Mesendoderm (in vitro differentiated cells): ENCODE measurements at regions not wholly inside any gene's neighbourhood (a gene's known extent, or its start where the extent isn't known, plus 50 kb on each side); places are given as distances from the start of the nearest gene placed in this dataset.
A peak's percentile ranks its signal among the peaks of the same experiment; 100 is the strongest.

Experiments used
- DNase-seq: peaks from one replicate; pipeline ENCODE4 v3.0.0; 2013
- H2AK5ac ChIP-seq: 2 replicates; pipeline ENCODE4 v1.6.1; 2013; ENCODE audit warnings: low read length, inconsistent platforms
- H2BK120ac ChIP-seq: 2 replicates; pipeline ENCODE4 v1.6.1; 2013; ENCODE audit warnings: low read depth, mild to moderate bottlenecking, low read length, moderate library complexity, mixed read lengths
- H2BK15ac ChIP-seq: replicated peaks from 2 replicates; pipeline ENCODE4 v1.6.1; 2013; ENCODE audit warnings: low read depth, mild to moderate bottlenecking, moderate library complexity
- H2BK5ac ChIP-seq: 2 replicates; pipeline ENCODE4 v1.6.1; 2013; ENCODE audit warnings: low read length, inconsistent platforms
- H3K18ac ChIP-seq: 2 replicates; pipeline ENCODE4 v1.6.1; 2013; ENCODE audit warnings: mild to moderate bottlenecking, low read length, mixed read lengths
- H3K23ac ChIP-seq: one replicate; pipeline ENCODE4 v1.6.1; 2013; ENCODE audit warnings: low read length
- H3K27ac ChIP-seq: 2 replicates; pipeline ENCODE4 v1.5.1; 2013; ENCODE audit warnings: low read depth, mild to moderate bottlenecking, inconsistent platforms, low read length, moderate library complexity
- H3K27me3 ChIP-seq: 2 replicates; pipeline ENCODE4 v1.6.1; 2013; ENCODE audit warnings: low read length, control low read depth, mild to moderate bottlenecking, inconsistent platforms; ENCODE audit not compliant: insufficient read depth, poor library complexity
- H3K36me3 ChIP-seq: 2 replicates; pipeline ENCODE4 v1.6.1; 2013; ENCODE audit warnings: low read length, inconsistent platforms; ENCODE audit not compliant: control insufficient read depth, insufficient read depth
- H3K4ac ChIP-seq: one replicate; pipeline ENCODE4 v1.6.1; 2013; ENCODE audit warnings: low read depth, mild to moderate bottlenecking, low read length, moderate library complexity
- H3K4me1 ChIP-seq: 2 replicates; pipeline ENCODE4 v1.6.1; 2013; ENCODE audit warnings: low read depth, low read length, inconsistent platforms; ENCODE audit not compliant: control insufficient read depth
- H3K4me2 ChIP-seq: 2 replicates; pipeline ENCODE4 v1.6.1; 2013; ENCODE audit warnings: low read length
- H3K4me3 ChIP-seq: 2 replicates; pipeline ENCODE4 v1.5.1; 2013; ENCODE audit warnings: mild to moderate bottlenecking, low read length
- H3K56ac ChIP-seq: one replicate; pipeline ENCODE4 v1.6.1; 2013; ENCODE audit warnings: low read length
- H3K79me1 ChIP-seq: 2 replicates; pipeline ENCODE4 v1.6.1; 2013; ENCODE audit warnings: low read length, inconsistent platforms
- H3K79me2 ChIP-seq: 2 replicates; pipeline ENCODE4 v1.6.1; 2013; ENCODE audit warnings: mild to moderate bottlenecking, low read length; ENCODE audit not compliant: control insufficient read depth, insufficient read depth
- H3K9ac ChIP-seq: 2 replicates; pipeline ENCODE4 v1.6.1; 2013; ENCODE audit warnings: low read length, inconsistent platforms
- H4K5ac ChIP-seq: one replicate; pipeline ENCODE4 v1.6.1; 2013; ENCODE audit warnings: low read length
- H4K8ac ChIP-seq: one replicate; pipeline ENCODE4 v1.6.1; 2013; ENCODE audit warnings: low read depth, mild to moderate bottlenecking, control low read depth, low read length, moderate library complexity
- WGBS: extraction: QIAGEN DNeasy Blood & Tissue Kit; methylation state at CpG from one replicate; pipeline ENCODE4 v1.1.7; 2013; ENCODE audit warnings: low lambda C conversion rate, missing lambda C conversion rate; ENCODE audit not compliant: insufficient coverage; ENCODE audit errors: extremely low coverage; 5-methylcytosine and 5-hydroxymethylcytosine counted together

DNA sequence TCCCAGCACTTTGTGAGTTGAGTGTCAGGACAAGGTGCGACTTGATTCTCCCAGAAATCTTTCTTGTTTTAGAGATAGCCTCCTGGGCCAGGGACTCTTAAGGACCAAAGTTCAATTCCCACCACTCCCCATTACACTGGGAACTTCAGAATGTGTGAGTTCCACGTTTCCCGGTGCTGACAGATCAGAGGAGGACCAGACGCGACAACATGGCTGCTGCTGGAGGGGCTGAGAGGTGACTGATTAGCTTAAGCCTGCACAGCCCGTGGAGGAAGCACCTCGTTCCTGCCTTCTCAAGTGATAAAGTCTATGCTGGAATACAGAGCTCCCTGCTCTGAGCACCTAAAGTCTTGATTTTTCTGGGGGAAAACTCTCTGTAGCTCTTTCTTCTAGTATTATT, 175.2 kb upstream of the FERMT1 start:
- no peak overlapping the region for H3K4me3 ChIP-seq
- H3K4ac ChIP-seq, result no peak overlapping the region
- no peak overlapping the region for H3K27ac ChIP-seq
- no peak overlapping the region for H3K56ac ChIP-seq
- H4K5ac ChIP-seq, result no peak overlapping the region
- H3K4me2 ChIP-seq, result no peak overlapping the region
- DNase-seq, result no peak
- H2BK15ac ChIP-seq, result no peak overlapping the region
- no peak overlapping the region for H2BK120ac ChIP-seq
- H2AK5ac ChIP-seq, result no peak overlapping the region
- H3K18ac ChIP-seq, result no peak overlapping the region
- no CpG with 5 or more reads among the region's 7 CpGs for WGBS
- no peaks in the 10 kb centered on the region for H3K79me1 ChIP-seq
- no peak overlapping the region for H3K23ac ChIP-seq
- no peak overlapping the region for H2BK5ac ChIP-seq
- H3K36me3 ChIP-seq, result no peaks in the 10 kb centered on the region
- no peaks in the 10 kb centered on the region for H3K27me3 ChIP-seq
- no peaks in the 10 kb centered on the region for H3K79me2 ChIP-seq
- no peak overlapping the region for H4K8ac ChIP-seq
- H3K9ac ChIP-seq, result no peak overlapping the region
- no peaks in the 10 kb centered on the region for H3K4me1 ChIP-seq

DNA sequence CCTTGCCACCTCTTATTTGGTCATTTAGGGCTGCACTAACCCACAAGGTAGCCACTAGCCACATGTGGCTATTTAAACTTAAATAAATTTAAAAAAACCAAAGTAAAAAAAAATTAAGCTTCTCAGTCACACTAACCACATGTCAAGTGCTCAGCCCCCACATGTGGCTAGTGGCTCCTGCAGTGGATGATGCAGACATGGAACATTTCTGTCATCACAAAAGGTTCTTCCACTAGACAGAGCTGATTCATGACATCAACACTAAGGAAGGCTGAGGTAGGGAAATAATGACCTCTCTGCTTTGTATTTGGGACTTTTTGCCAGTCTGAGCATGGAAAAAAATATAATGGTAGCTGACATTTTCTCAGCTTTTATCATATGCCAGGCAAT, 173.0 kb upstream of the FERMT1 start:
- Histone ChIP-seq H2BK5ac (no peak overlapping the region), H2BK15ac (no peak overlapping the region), H3K36me3 (no peaks in the 10 kb centered on the region), H3K4me3 (no peak overlapping the region), H2AK5ac (no peak overlapping the region), H3K27ac (no peak overlapping the region), H3K4me2 (no peak overlapping the region), H3K18ac (no peak overlapping the region), H3K79me1 (no peaks in the 10 kb centered on the region), H4K8ac (no peak overlapping the region), H3K4ac (no peak overlapping the region), H3K27me3 (no peaks in the 10 kb centered on the region), H4K5ac (no peak overlapping the region), H3K79me2 (no peaks in the 10 kb centered on the region), H3K23ac (no peak overlapping the region), H3K56ac (no peak overlapping the region), H3K9ac (no peak overlapping the region), H3K4me1 (no peaks in the 10 kb centered on the region), H2BK120ac (no peak overlapping the region)
- DNase-seq, result no peak

DNA sequence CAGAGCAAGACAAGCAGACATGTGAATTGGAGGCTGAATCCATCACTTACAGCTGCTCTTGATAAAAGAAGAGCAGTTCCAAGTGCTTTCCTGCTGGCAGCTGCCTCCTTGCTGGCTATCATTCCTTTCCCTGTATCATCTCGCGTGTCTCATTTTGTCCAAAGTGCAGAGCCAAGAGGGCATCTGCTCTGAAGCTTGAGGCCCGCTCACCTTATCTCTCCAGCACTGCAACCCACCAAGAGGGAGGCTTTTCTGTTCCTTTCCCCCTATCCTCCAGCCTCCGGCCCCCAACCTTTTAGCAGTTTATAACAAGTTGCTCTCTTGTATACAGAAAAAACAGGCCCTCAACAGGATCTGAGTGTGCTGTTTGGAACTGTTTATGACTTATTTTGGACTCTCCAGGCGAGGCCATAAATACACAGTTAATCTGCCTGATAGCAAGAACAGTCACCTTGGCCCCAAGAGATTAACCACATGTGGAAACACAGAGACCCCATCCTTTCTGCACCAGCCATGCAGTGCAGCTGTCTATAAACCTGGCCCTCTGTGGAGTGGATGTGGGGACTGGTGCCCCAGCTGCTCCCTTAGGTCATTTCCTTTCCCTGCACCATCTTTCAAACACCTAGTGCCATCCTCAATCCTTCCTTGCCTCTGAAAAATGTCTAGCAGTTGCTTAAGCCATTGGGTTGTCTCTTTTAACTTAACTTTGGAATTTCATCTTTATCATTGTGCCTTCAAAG, 172.5 kb upstream of the FERMT1 start:
- Histone ChIP-seq H3K18ac (no peak overlapping the region), H3K4me2 (no peak overlapping the region), H3K4me1 (no peaks in the 10 kb centered on the region), H3K56ac (no peak overlapping the region), H4K8ac (no peak overlapping the region), H3K9ac (no peak overlapping the region), H3K79me2 (no peaks in the 10 kb centered on the region), H4K5ac (no peak overlapping the region), H2BK120ac (no peak overlapping the region), H2BK5ac (no peak overlapping the region), H3K4ac (no peak overlapping the region), H3K23ac (no peak overlapping the region), H3K79me1 (no peaks in the 10 kb centered on the region), H3K27me3 (no peaks in the 10 kb centered on the region), H3K27ac (no peak overlapping the region), H2BK15ac (no peak overlapping the region), H3K36me3 (no peaks in the 10 kb centered on the region), H2AK5ac (no peak overlapping the region), H3K4me3 (no peak overlapping the region)
- no CpG with 5 or more reads among the region's 5 CpGs for WGBS
- no peak for DNase-seq

GRCh38 chr20:6287471-6287870, 164.6 kb upstream of the FERMT1 start:
- Histone ChIP-seq H3K4me1 (no peaks in the 10 kb centered on the region), H2AK5ac (no peak overlapping the region), H3K79me2 (no peaks in the 10 kb centered on the region), H4K8ac (no peak overlapping the region), H3K4me3 (no peak overlapping the region), H3K4me2 (no peak overlapping the region), H3K36me3 (no peaks in the 10 kb centered on the region), H3K27me3 (no peaks in the 10 kb centered on the region), H3K23ac (no peak overlapping the region), H3K18ac (no peak overlapping the region), H2BK5ac (no peak overlapping the region), H3K79me1 (no peaks in the 10 kb centered on the region), H2BK15ac (no peak overlapping the region), H3K9ac (no peak overlapping the region), H3K4ac (no peak overlapping the region), H3K56ac (no peak overlapping the region), H3K27ac (no peak overlapping the region), H2BK120ac (no peak overlapping the region), H4K5ac (no peak overlapping the region)
- no peak for DNase-seq

GRCh38 chr20:6282642-6283041, 159.8 kb upstream of the FERMT1 start:
- Histone ChIP-seq H3K27ac (no peak overlapping the region), H3K79me1 (no peaks in the 10 kb centered on the region), H4K8ac (no peak overlapping the region), H3K23ac (no peak overlapping the region), H2BK120ac (no peak overlapping the region), H3K4me2 (no peak overlapping the region), H3K27me3 (no peaks in the 10 kb centered on the region), H3K79me2 (no peaks in the 10 kb centered on the region), H2BK5ac (no peak overlapping the region), H3K18ac (no peak overlapping the region), H3K4me1 (peaks cover 2% of the 10 kb centered on the region), H3K4ac (no peak overlapping the region), H2AK5ac (no peak overlapping the region), H3K9ac (no peak overlapping the region), H2BK15ac (no peak overlapping the region), H4K5ac (no peak overlapping the region), H3K36me3 (no peaks in the 10 kb centered on the region), H3K4me3 (no peak overlapping the region), H3K56ac (no peak overlapping the region)
- DNase-seq, result no peak
- WGBS, result no CpG with 5 or more reads among the region's 1 CpG

- no peaks in the 10 kb centered on the region for H3K36me3 ChIP-seq
- no peak overlapping the region for H3K4ac ChIP-seq
- no peak overlapping the region for H2BK15ac ChIP-seq
- H3K4me3 ChIP-seq, result no peak overlapping the region
- no peak overlapping the region for H2AK5ac ChIP-seq
- peak overlapping the region; percentile 56 for H3K56ac ChIP-seq
- H3K4me1 ChIP-seq, result peaks cover 2% of the 10 kb centered on the region
- DNase-seq, result peak; percentile 92
- H3K4me2 ChIP-seq, result no peak overlapping the region
- H3K23ac ChIP-seq, result no peak overlapping the region
- H3K18ac ChIP-seq, result no peak overlapping the region
- no peaks in the 10 kb centered on the region for H3K27me3 ChIP-seq
- no peak overlapping the region for H4K8ac ChIP-seq
- no peaks in the 10 kb centered on the region for H3K79me2 ChIP-seq
- WGBS, result no CpG with 5 or more reads among the region's 6 CpGs
- no peak overlapping the region for H4K5ac ChIP-seq
- H2BK120ac ChIP-seq, result no peak overlapping the region
- no peak overlapping the region for H3K9ac ChIP-seq
- H2BK5ac ChIP-seq, result peak overlapping the region; percentile 60
- H3K79me1 ChIP-seq, result no peaks in the 10 kb centered on the region
- H3K27ac ChIP-seq, result peak overlapping the region; percentile 59
Observed at GRCh38 chr20:6277661-6278240, 154.9 kb upstream of the FERMT1 start.
